Fibroblast of the aortic adventitia (primary cell): ENCODE measurements at regions not wholly inside any gene's neighbourhood (a gene's known extent, or its start where the extent isn't known, plus 50 kb on each side); places are given as distances from the start of the nearest gene placed in this dataset.

Source experiments
- DNase-seq: peaks from one replicate; pipeline ENCODE4 v3.0.0-alpha.2; 2010; ENCODE audit warnings: low read depth
- H3K4me3 ChIP-seq: 2 replicates; pipeline ENCODE4 v1.5.1; 2011; ENCODE audit warnings: low read depth, mild to moderate bottlenecking, control low read depth, low read length, moderate library complexity
- TF ChIP-seq, protein P1 (sequence below): IDR thresholded peaks from 2 replicates; pipeline ENCODE4 v1.5.1; 2011; ENCODE audit warnings: mild to moderate bottlenecking, low read length, control low read depth, inconsistent platforms; ENCODE audit not compliant: insufficient read depth

DNA sequence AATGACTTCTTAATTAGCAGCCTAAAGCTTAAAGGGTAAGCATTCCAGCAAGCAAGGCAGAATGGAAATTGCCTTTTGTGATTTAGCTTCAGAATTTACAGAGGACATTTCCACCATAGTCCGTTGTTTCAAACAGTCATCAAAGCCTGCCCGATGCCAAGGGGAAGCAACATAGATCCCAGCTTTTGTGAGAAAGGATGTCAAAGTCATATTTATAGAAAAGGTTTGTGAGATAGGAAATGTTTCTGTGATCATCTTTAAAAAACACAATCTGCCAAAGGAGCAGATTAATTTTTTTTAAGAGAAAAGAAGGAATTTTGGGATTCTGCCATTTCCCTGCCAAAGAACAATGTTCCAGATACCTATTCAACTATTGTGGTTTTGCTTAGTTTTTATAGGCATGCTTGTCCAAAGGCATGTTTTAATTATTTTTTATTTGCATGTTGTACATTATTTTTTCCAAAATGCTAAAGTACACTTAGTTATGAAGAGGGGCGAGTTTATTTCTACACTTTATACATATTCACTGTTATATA is 346.9 kb downstream of the ZNF608 start:
- DNase-seq: peak; percentile 60
- TF ChIP-seq, protein P1, sequence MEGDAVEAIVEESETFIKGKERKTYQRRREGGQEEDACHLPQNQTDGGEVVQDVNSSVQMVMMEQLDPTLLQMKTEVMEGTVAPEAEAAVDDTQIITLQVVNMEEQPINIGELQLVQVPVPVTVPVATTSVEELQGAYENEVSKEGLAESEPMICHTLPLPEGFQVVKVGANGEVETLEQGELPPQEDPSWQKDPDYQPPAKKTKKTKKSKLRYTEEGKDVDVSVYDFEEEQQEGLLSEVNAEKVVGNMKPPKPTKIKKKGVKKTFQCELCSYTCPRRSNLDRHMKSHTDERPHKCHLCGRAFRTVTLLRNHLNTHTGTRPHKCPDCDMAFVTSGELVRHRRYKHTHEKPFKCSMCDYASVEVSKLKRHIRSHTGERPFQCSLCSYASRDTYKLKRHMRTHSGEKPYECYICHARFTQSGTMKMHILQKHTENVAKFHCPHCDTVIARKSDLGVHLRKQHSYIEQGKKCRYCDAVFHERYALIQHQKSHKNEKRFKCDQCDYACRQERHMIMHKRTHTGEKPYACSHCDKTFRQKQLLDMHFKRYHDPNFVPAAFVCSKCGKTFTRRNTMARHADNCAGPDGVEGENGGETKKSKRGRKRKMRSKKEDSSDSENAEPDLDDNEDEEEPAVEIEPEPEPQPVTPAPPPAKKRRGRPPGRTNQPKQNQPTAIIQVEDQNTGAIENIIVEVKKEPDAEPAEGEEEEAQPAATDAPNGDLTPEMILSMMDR: no peak
- H3K4me3 ChIP-seq: no peak overlapping the region

GRCh38 chr5:124398460-124398859 is 348.0 kb downstream of the ZNF608 start:
- no peak overlapping the region for H3K4me3 ChIP-seq
- peak; percentile 61 for DNase-seq
- TF ChIP-seq, protein P1: no peak

DNA sequence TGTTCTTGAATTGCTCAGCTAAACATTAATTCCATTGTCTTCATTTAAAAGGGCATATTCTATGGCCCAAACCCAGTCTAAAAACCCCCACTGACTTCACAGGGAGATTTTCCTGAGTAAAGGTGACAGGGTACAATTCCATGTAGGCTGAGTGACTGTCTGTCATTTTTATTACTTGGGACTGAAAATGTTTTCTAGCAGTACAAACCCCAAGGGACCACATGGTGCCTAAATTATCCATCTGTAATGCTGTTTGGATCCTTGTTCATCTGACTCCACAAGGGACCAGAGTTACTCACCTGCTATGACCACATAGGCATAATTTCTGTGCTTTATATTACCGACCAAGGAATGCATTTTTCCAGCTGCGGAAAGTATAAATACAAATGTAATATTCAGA is 349.1 kb downstream of the ZNF608 start:
- no peak for DNase-seq
- no peak overlapping the region for H3K4me3 ChIP-seq
- TF ChIP-seq, protein P1: no peak

GRCh38 chr5:124395926-124396325 is 350.5 kb downstream of the ZNF608 start:
- DNase-seq: no peak
- TF ChIP-seq, protein P1: no peak
- no peak overlapping the region for H3K4me3 ChIP-seq

GRCh38 chr5:124395287-124395686 is 351.2 kb downstream of the ZNF608 start:
- TF ChIP-seq, protein P1: no peak
- DNase-seq: no peak

GRCh38 chr5:124394700-124395245 is 351.7 kb downstream of the ZNF608 start:
- no peak overlapping the region for H3K4me3 ChIP-seq
- TF ChIP-seq, protein P1: no peak
- no peak for DNase-seq

More at GRCh38 chr5:124395287-124395686, 351.2 kb downstream of the ZNF608 start:
- no peak overlapping the region for H3K4me3 ChIP-seq
